GM13977 (cell line): ENCODE measurements at regions not wholly inside any gene's neighbourhood (a gene's known extent, or its start where the extent isn't known, plus 50 kb on each side); places are given as distances from the start of the nearest gene placed in this dataset.

Experiments
- DNase-seq: peaks from one replicate; pipeline ENCODE4 v3.0.0; 2012; ENCODE audit warnings: low spot score
- CTCF ChIP-seq: IDR thresholded peaks from 2 replicates; pipeline ENCODE4 v1.5.1; 2012; ENCODE audit warnings: mild to moderate bottlenecking, control low read depth; ENCODE audit not compliant: insufficient read depth; ENCODE audit errors: extremely low read depth, missing control alignments
- in situ Hi-C: fragments of 300-500 bp; cut with MboI; formaldehyde crosslinking; loops from one replicate; pipeline ENCODE4 v1.12.0; 2022; ENCODE audit warnings: low sequenced_read_pairs, low pct_unique_long_range_greater_than_20kb, mixed read lengths, inconsistent platforms; ENCODE audit not compliant: unreplicated experiment

GRCh38 chr9:103804077-103804735, 289.9 kb upstream of the SMC2 start:
- in situ Hi-C loops, result no loop called here
- DNase-seq, result no peak
- no peak for TF ChIP-seq CTCF

- no peak for DNase-seq
- no peak for TF ChIP-seq CTCF
- in situ Hi-C loops, result no loop called here
Observed at GRCh38 chr9:103809745-103810144, 284.4 kb upstream of the SMC2 start.

- in situ Hi-C loops, result no loop called here
- TF ChIP-seq CTCF, result no peak
- DNase-seq, result no peak
Observed at GRCh38 chr9:103811462-103811861, 282.6 kb upstream of the SMC2 start.

GRCh38 chr9:103816146-103816545, 278.0 kb upstream of the SMC2 start:
- TF ChIP-seq CTCF, result no peak
- DNase-seq, result no peak
- in situ Hi-C loops, result no loop called here

GRCh38 chr9:103819936-103820335, 274.2 kb upstream of the SMC2 start:
- in situ Hi-C loops, result no loop called here
- DNase-seq, result no peak
- TF ChIP-seq CTCF, result no peak

- TF ChIP-seq CTCF, result no peak
- DNase-seq, result no peak
- in situ Hi-C loops, result no loop called here
Observed at GRCh38 chr9:103821115-103821514, 273.0 kb upstream of the SMC2 start.
